PC-9 (cell line): ENCODE measurements at regions not wholly inside any gene's neighbourhood (a gene's known extent, or its start where the extent isn't known, plus 50 kb on each side); places are given as distances from the start of the nearest gene placed in this dataset.

Experiments
- BruUV-seq: library from RNA; stranded (reverse); fragments of 400-500 nt; replicated peaks from 2 replicates; lab custom pipeline; 2021; lab: Mats Ljungman, UMichigan
- CTCF ChIA-PET: fragments of 300-600 bp; sonication (Branson Sonifier 250); formaldehyde crosslinking; loops from one replicate; lab custom pipeline; 2022; ENCODE audit warnings: antibody characterized with exemption; lab: Charles Lee
- POLR2A ChIA-PET: fragments of 300-600 bp; sonication (Branson Sonifier 250); formaldehyde crosslinking; loops from one replicate; lab custom pipeline; 2022; ENCODE audit warnings: antibody characterized with exemption; ENCODE audit not compliant: unreplicated experiment; lab: Charles Lee
- DNase-seq, 2 experiments: peaks; one replicate each; pipeline versions ENCODE4 v3.0.0 to v3.0.0-alpha.2; 2015 to 2022; ENCODE audit warnings: mixed read lengths in 1 of 2
- H2AFZ ChIP-seq: fragments of 200-600 bp; sonication (generic); 2 replicates; pipeline ENCODE4 v1.8.1; 2017; ENCODE audit warnings: antibody characterized with exemption
- H3F3A ChIP-seq: fragments of 200-600 bp; sonication (generic); 2 replicates; pipeline ENCODE4 v1.8.1; 2017; ENCODE audit warnings: antibody characterized with exemption, mild to moderate bottlenecking, low read depth; ENCODE audit not compliant: insufficient read depth
- H3K27ac ChIP-seq: fragments of 200-600 bp; sonication (generic); 2 replicates; pipeline ENCODE4 v1.6.1; 2016; ENCODE audit warnings: mixed run types
- H3K27me3 ChIP-seq: fragments of 200-600 bp; sonication (generic); 2 replicates; pipeline ENCODE4 v1.6.1; 2016; ENCODE audit warnings: low read depth, mixed run types; ENCODE audit not compliant: insufficient read depth
- H3K36me3 ChIP-seq: fragments of 200-600 bp; sonication (generic); 2 replicates; pipeline ENCODE4 v1.6.1; 2016; ENCODE audit warnings: low read depth, mixed run types
- H3K4me1 ChIP-seq: fragments of 200-600 bp; sonication (generic); replicated peaks from 2 replicates; pipeline ENCODE4 v1.6.1; 2016; ENCODE audit warnings: mixed run types; ENCODE audit not compliant: insufficient read depth
- H3K4me2 ChIP-seq: fragments of 200-600 bp; sonication (generic); 2 replicates; pipeline ENCODE4 v1.6.1; 2017; ENCODE audit warnings: mixed run types
- H3K4me3 ChIP-seq: fragments of 200-600 bp; sonication (generic); 2 replicates; pipeline ENCODE4 v1.6.1; 2016; ENCODE audit warnings: mixed run types
- H3K79me2 ChIP-seq: fragments of 200-600 bp; sonication (generic); 2 replicates; pipeline ENCODE4 v1.6.1; 2017; ENCODE audit warnings: low read depth, mixed run types
- H3K9me2 ChIP-seq: fragments of 200-600 bp; sonication (generic); 2 replicates; pipeline ENCODE4 v1.8.1; 2017; ENCODE audit warnings: mild to moderate bottlenecking; ENCODE audit not compliant: insufficient read depth
- H3K9me3 ChIP-seq: fragments of 200-600 bp; sonication (generic); 2 replicates; pipeline ENCODE4 v1.8.1; 2016; ENCODE audit warnings: low read depth; ENCODE audit not compliant: insufficient read depth
- H4K20me1 ChIP-seq: fragments of 200-600 bp; sonication (generic); 2 replicates; pipeline ENCODE4 v1.8.1; 2017; ENCODE audit not compliant: insufficient read depth
- CTCF ChIP-seq: fragments of 200-600 bp; sonication (generic); conservative IDR thresholded peaks from 2 replicates; pipeline ENCODE4 v1.6.1; 2017; ENCODE audit warnings: mixed run types, antibody characterized with exemption, mild to moderate bottlenecking, moderate library complexity
- EZH2 ChIP-seq: fragments of 200-600 bp; sonication (generic); IDR thresholded peaks from 2 replicates; pipeline ENCODE4 v1.8.0; 2017; ENCODE audit warnings: antibody characterized with exemption, low read depth
- intact Hi-C: fragments of 100-400 bp; cut with micrococcal nuclease; formaldehyde crosslinking; loops from one replicate; pipeline ENCODE4 v1.10.0; 2022; ENCODE audit not compliant: unreplicated experiment

GRCh38 chr5:106860398-106861044, 810.2 kb downstream of the EFNA5 start:
- H3K27ac ChIP-seq: no peak overlapping the region
- H3K9me2 ChIP-seq: no peaks in the 10 kb centered on the region
- intact Hi-C loops: no loop called here

DNA sequence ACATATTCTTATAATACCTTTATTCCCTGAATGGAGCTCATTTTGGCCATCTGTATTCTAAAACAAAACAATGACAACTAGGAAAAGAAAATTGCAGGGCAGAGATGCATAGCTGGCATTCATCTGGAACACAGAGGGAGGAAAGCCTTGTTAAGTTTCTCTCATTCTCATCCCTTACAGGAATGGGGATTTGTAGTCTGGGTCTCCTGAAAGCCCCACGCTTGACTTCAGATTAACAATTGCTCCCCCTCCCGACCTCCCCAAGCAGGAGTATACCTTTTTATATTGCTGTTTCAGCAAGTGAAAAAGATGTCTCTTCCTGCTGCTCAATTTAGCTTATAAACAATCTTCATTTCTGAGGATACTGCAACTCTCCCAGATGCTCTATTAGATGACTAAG, 812.1 kb downstream of the EFNA5 start:
- no peaks in the 10 kb centered on the region for H3K36me3 ChIP-seq
- H3K27me3 ChIP-seq: no peaks in the 10 kb centered on the region
- H3F3A ChIP-seq: no peaks in the 10 kb centered on the region
- CTCF ChIA-PET: no interaction called here
- H3K9me2 ChIP-seq: no peaks in the 10 kb centered on the region
- no peaks in the 10 kb centered on the region; the same call in 1 of the 2 replicates for H3K9me3 ChIP-seq
- H3K27ac ChIP-seq: no peak overlapping the region
- no peaks in the 10 kb centered on the region for H4K20me1 ChIP-seq
- no peak overlapping the region for H3K4me3 ChIP-seq
- H3K4me1 ChIP-seq: no peaks in the 10 kb centered on the region
- no peak overlapping the region for H3K4me2 ChIP-seq
- DNase-seq: no peak
- no TSS peak for BruUV-seq
- H2AFZ ChIP-seq: no peak overlapping the region
- H3K79me2 ChIP-seq: no peaks in the 10 kb centered on the region
- POLR2A ChIA-PET: no interaction called here
- intact Hi-C loops: no loop called here
- TF ChIP-seq EZH2: no peak
- TF ChIP-seq CTCF: no peak

More at GRCh38 chr5:106860398-106861044, 810.2 kb downstream of the EFNA5 start:
- ChIA-PET POLR2A (no interaction called here), CTCF (no interaction called here)
- H3K4me3 ChIP-seq: no peak overlapping the region
- no peaks in the 10 kb centered on the region for H3K79me2 ChIP-seq
- H3K4me2 ChIP-seq: no peak overlapping the region
- H2AFZ ChIP-seq: peak overlapping the region; percentile 28; the same call in 1 of the 2 replicates
- H3F3A ChIP-seq: no peaks in the 10 kb centered on the region
- no peaks in the 10 kb centered on the region for H4K20me1 ChIP-seq
- H3K9me3 ChIP-seq: no peaks in the 10 kb centered on the region; the same call in 1 of the 2 replicates
- DNase-seq: no peak
- H3K27me3 ChIP-seq: no peaks in the 10 kb centered on the region
- TF ChIP-seq CTCF: no peak
- TF ChIP-seq EZH2: no peak
- no peaks in the 10 kb centered on the region for H3K36me3 ChIP-seq
- no peaks in the 10 kb centered on the region for H3K4me1 ChIP-seq
- no TSS peak for BruUV-seq

- no peaks in the 10 kb centered on the region for H3K79me2 ChIP-seq
- no peak overlapping the region for H3K27ac ChIP-seq
- no peaks in the 10 kb centered on the region for H3K9me3 ChIP-seq
- DNase-seq: no peak
- TF ChIP-seq EZH2 (no peak), CTCF (no peak)
- no peak overlapping the region for H2AFZ ChIP-seq
- H3K4me1 ChIP-seq: no peaks in the 10 kb centered on the region
- no peaks in the 10 kb centered on the region for H3F3A ChIP-seq
- H3K36me3 ChIP-seq: no peaks in the 10 kb centered on the region
- intact Hi-C loops: no loop called here
- no peaks in the 10 kb centered on the region for H3K27me3 ChIP-seq
- CTCF ChIA-PET: no interaction called here
- no TSS peak for BruUV-seq
- H4K20me1 ChIP-seq: no peaks in the 10 kb centered on the region
- no peak overlapping the region for H3K4me2 ChIP-seq
- H3K9me2 ChIP-seq: no peaks in the 10 kb centered on the region
- no peak overlapping the region for H3K4me3 ChIP-seq
- POLR2A ChIA-PET: no interaction called here
Observed at GRCh38 chr5:106854922-106855321, 815.8 kb downstream of the EFNA5 start.
